NCI-H748 (cell line): ENCODE measurements at regions not wholly inside any gene's neighbourhood (a gene's known extent, or its start where the extent isn't known, plus 50 kb on each side); places are given as distances from the start of the nearest gene placed in this dataset.

Source experiments
- DNase-seq: peaks from one replicate; lab custom pipeline; 2025; ENCODE audit not compliant: unreplicated experiment; lab: John Stamatoyannopoulos, UW

GRCh38 chr3:107970993-107971580, 119.7 kb downstream of the CD47 start:
- no peak for DNase-seq

- peak; percentile 65 for DNase-seq
Observed at GRCh38 chr3:107969994-107970819, 120.6 kb downstream of the CD47 start.

- DNase-seq = peak; percentile 5
Observed at GRCh38 chr3:107969525-107969924, 121.3 kb downstream of the CD47 start.

GRCh38 chr3:107966276-107966675, 124.6 kb downstream of the CD47 start:
- no peak for DNase-seq

GRCh38 chr3:107965136-107965655, 125.6 kb downstream of the CD47 start:
- DNase-seq = no peak

GRCh38 chr3:107963581-107963980, 127.2 kb downstream of the CD47 start:
- no peak for DNase-seq

GRCh38 chr3:107962946-107963345, 127.9 kb downstream of the CD47 start:
- DNase-seq = peak; percentile 6

- no peak for DNase-seq
Observed at GRCh38 chr3:107962037-107962436, 128.8 kb downstream of the CD47 start.

GRCh38 chr3:107959550-107960154, 131.2 kb downstream of the CD47 start:
- no peak for DNase-seq

- DNase-seq = no peak
Observed at GRCh38 chr3:107958146-107958545, 132.7 kb downstream of the CD47 start.

- no peak for DNase-seq
Observed at GRCh38 chr3:107956991-107957900, 133.6 kb downstream of the CD47 start.

- peak; percentile 65 for DNase-seq
Observed at GRCh38 chr3:107954845-107955244, 136.0 kb downstream of the CD47 start.

- DNase-seq = peak; percentile 13
Observed at GRCh38 chr3:107953722-107954121, 137.1 kb downstream of the CD47 start.

- no peak for DNase-seq
Observed at GRCh38 chr3:107951126-107951525, 139.7 kb downstream of the CD47 start.

- no peak for DNase-seq
Observed at GRCh38 chr3:107950417-107950816, 140.4 kb downstream of the CD47 start.

GRCh38 chr3:107949394-107949970, 141.3 kb downstream of the CD47 start:
- no peak for DNase-seq

GRCh38 chr3:107947203-107947602, 143.6 kb downstream of the CD47 start:
- no peak for DNase-seq

GRCh38 chr3:107946700-107947099, 144.1 kb downstream of the CD47 start:
- no peak for DNase-seq

- peak; percentile 5 for DNase-seq
Observed at GRCh38 chr3:107945417-107946094, 145.3 kb downstream of the CD47 start.
